Upper lobe of left lung (tissue), 6 donors: ENCODE measurements at regions not wholly inside any gene's neighbourhood (a gene's known extent, or its start where the extent isn't known, plus 50 kb on each side); places are given as distances from the start of the nearest gene placed in this dataset.

Experiments used
- ATAC-seq, 2 donors: fragments of 200-7000 bp; cut with Tn5 transposase; one replicate each; pipeline ENCODE4 v1.9.1; 2022; ENCODE audit warnings: mild to moderate bottlenecking in 2 of 2, moderate library complexity in 2 of 2; ENCODE audit not compliant: low FRiP score in 2 of 2
- DNase-seq, 2 donors: peaks; one replicate each; pipeline ENCODE4 v3.0.0-alpha.2; 2019 to 2020
- H3K27ac ChIP-seq, 4 donors: fragments of 200-600 bp; sonication (generic); one replicate each; pipeline ENCODE4 v1.5.1; 2016 to 2019
- H3K27me3 ChIP-seq, 4 donors: fragments of 200-600 bp; sonication (generic); one replicate each; pipeline ENCODE4 v1.5.1; 2017 to 2019
- H3K36me3 ChIP-seq, 4 donors: fragments of 200-600 bp; sonication (generic); one replicate each; pipeline ENCODE4 v1.5.1; 2016 to 2019
- H3K4me1 ChIP-seq, 4 donors: fragments of 200-600 bp; sonication (generic); one replicate each; pipeline ENCODE4 v1.5.1; 2018 to 2019
- H3K4me3 ChIP-seq, 4 donors: fragments of 200-600 bp; sonication (generic); one replicate each; pipeline ENCODE4 v1.5.1; 2017 to 2019; ENCODE audit warnings: mild to moderate bottlenecking in 2 of 4, moderate library complexity in 1 of 4
- H3K9me3 ChIP-seq, 4 donors: fragments of 200-600 bp; sonication (generic); one replicate each; pipeline ENCODE4 v1.5.1; 2018 to 2019
- EP300 ChIP-seq, 4 donors: sonication (generic); formaldehyde crosslinking; IDR thresholded peaks; one replicate each; pipeline ENCODE4 v1.5.1; 2017; ENCODE audit warnings: antibody characterized with exemption in 4 of 4, control low read depth in 2 of 4
- POLR2A ChIP-seq, 4 donors: fragments of 450-650 bp; IDR thresholded peaks; one replicate each; pipeline ENCODE4 v1.5.1; 2016 to 2017; ENCODE audit warnings: antibody characterized with exemption in 4 of 4, mild to moderate bottlenecking in 2 of 4
- POLR2AphosphoS5 ChIP-seq, 2 donors: sonication (generic); formaldehyde crosslinking; IDR thresholded peaks; one replicate each; pipeline ENCODE4 v1.5.1; 2017; ENCODE audit warnings: antibody characterized with exemption in 2 of 2
- WGBS, 2 donors: methylation state at CpG; one replicate each; pipeline ENCODE4 v1.1.5; 2017 to 2018; 5-methylcytosine and 5-hydroxymethylcytosine counted together
- TF ChIP-seq, protein P1 (sequence below), 6 experiments: fragments of 450-650 bp in 4 of 6; fragments of 200-600 bp in 2 of 6; sonication (generic) in 2 of 6; IDR thresholded peaks; one replicate each; pipeline ENCODE4 v1.5.1; 2016 to 2019; ENCODE audit warnings: antibody characterized with exemption in 6 of 6
- donor health status: DM: no; HTN: no; CAD: no; lungs with moderate emphysema.
- donor health status: DM: no; HTN: yes; CAD: no; lungs with severe emphysema.

- Histone ChIP-seq H3K27ac (no peak overlapping the region), H3K4me3 (no peak overlapping the region), H3K36me3 (no peaks in the 10 kb centered on the region), H3K27me3 (no peaks in the 10 kb centered on the region), H3K9me3 (no peaks in the 10 kb centered on the region), H3K4me1 (no peaks in the 10 kb centered on the region)
- 50 to 57% methylated on average over 8 of the region's 8 CpGs for WGBS, 2 donors
- peak in 1 of 2 donors; percentile 16 for DNase-seq
- TF ChIP-seq POLR2AphosphoS5 (IDR thresholded peaks at IDR 0.05) (no peak), POLR2A (IDR thresholded peaks at IDR 0.05) (no peak), EP300 (IDR thresholded peaks at IDR 0.05) (no peak)
- TF ChIP-seq, protein P1, sequence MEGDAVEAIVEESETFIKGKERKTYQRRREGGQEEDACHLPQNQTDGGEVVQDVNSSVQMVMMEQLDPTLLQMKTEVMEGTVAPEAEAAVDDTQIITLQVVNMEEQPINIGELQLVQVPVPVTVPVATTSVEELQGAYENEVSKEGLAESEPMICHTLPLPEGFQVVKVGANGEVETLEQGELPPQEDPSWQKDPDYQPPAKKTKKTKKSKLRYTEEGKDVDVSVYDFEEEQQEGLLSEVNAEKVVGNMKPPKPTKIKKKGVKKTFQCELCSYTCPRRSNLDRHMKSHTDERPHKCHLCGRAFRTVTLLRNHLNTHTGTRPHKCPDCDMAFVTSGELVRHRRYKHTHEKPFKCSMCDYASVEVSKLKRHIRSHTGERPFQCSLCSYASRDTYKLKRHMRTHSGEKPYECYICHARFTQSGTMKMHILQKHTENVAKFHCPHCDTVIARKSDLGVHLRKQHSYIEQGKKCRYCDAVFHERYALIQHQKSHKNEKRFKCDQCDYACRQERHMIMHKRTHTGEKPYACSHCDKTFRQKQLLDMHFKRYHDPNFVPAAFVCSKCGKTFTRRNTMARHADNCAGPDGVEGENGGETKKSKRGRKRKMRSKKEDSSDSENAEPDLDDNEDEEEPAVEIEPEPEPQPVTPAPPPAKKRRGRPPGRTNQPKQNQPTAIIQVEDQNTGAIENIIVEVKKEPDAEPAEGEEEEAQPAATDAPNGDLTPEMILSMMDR (IDR thresholded peaks at IDR 0.05): no peak
- no peak for ATAC-seq
Measured at GRCh38 chr18:45464619-45465018, 150.7 kb upstream of the SLC14A2 start.

GRCh38 chr18:45467293-45467692, 148.0 kb upstream of the SLC14A2 start:
- TF ChIP-seq EP300 (IDR thresholded peaks at IDR 0.05) (no peak), POLR2AphosphoS5 (IDR thresholded peaks at IDR 0.05) (no peak), POLR2A (IDR thresholded peaks at IDR 0.05) (no peak)
- TF ChIP-seq, protein P1 (IDR thresholded peaks at IDR 0.05): no peak
- no peaks in the 10 kb centered on the region for H3K36me3 ChIP-seq
- no peak overlapping the region for H3K4me3 ChIP-seq
- H3K27me3 ChIP-seq: no peaks in the 10 kb centered on the region
- no peaks in the 10 kb centered on the region for H3K4me1 ChIP-seq
- no peak for DNase-seq
- 44 to 63% methylated on average over 2 of the region's 2 CpGs for WGBS, 2 donors
- no peak for ATAC-seq
- H3K27ac ChIP-seq: no peak overlapping the region
- H3K9me3 ChIP-seq: no peaks in the 10 kb centered on the region

- Histone ChIP-seq H3K4me3 (no peak overlapping the region), H3K27me3 (no peaks in the 10 kb centered on the region), H3K9me3 (no peaks in the 10 kb centered on the region), H3K4me1 (no peaks in the 10 kb centered on the region), H3K36me3 (no peaks in the 10 kb centered on the region), H3K27ac (no peak overlapping the region)
- TF ChIP-seq, protein P1 (IDR thresholded peaks at IDR 0.05): no peak
- no peak for TF ChIP-seq POLR2AphosphoS5 (IDR thresholded peaks at IDR 0.05)
- no peak for TF ChIP-seq EP300 (IDR thresholded peaks at IDR 0.05)
- no peak for TF ChIP-seq POLR2A (IDR thresholded peaks at IDR 0.05)
- ATAC-seq: no peak
- 75 to 77% methylated on average over 2 of the region's 2 CpGs for WGBS, 2 donors
- no peak for DNase-seq
Measured at GRCh38 chr18:45467945-45468344, 147.3 kb upstream of the SLC14A2 start.

- DNase-seq: no peak
- no peaks in the 10 kb centered on the region for H3K9me3 ChIP-seq
- H3K4me3 ChIP-seq: no peak overlapping the region
- H3K4me1 ChIP-seq: no peaks in the 10 kb centered on the region
- WGBS, 2 donors: 87 to 96% methylated on average over 3 of the region's 3 CpGs
- no peak for ATAC-seq
- H3K36me3 ChIP-seq: no peaks in the 10 kb centered on the region
- no peak overlapping the region for H3K27ac ChIP-seq
- no peaks in the 10 kb centered on the region for H3K27me3 ChIP-seq
- TF ChIP-seq POLR2AphosphoS5 (IDR thresholded peaks at IDR 0.05): no peak
- TF ChIP-seq, protein P1 (IDR thresholded peaks at IDR 0.05): no peak
- TF ChIP-seq EP300 (IDR thresholded peaks at IDR 0.05): no peak
- TF ChIP-seq POLR2A (IDR thresholded peaks at IDR 0.05): no peak
Measured at GRCh38 chr18:45478889-45479288, 136.4 kb upstream of the SLC14A2 start.

DNA sequence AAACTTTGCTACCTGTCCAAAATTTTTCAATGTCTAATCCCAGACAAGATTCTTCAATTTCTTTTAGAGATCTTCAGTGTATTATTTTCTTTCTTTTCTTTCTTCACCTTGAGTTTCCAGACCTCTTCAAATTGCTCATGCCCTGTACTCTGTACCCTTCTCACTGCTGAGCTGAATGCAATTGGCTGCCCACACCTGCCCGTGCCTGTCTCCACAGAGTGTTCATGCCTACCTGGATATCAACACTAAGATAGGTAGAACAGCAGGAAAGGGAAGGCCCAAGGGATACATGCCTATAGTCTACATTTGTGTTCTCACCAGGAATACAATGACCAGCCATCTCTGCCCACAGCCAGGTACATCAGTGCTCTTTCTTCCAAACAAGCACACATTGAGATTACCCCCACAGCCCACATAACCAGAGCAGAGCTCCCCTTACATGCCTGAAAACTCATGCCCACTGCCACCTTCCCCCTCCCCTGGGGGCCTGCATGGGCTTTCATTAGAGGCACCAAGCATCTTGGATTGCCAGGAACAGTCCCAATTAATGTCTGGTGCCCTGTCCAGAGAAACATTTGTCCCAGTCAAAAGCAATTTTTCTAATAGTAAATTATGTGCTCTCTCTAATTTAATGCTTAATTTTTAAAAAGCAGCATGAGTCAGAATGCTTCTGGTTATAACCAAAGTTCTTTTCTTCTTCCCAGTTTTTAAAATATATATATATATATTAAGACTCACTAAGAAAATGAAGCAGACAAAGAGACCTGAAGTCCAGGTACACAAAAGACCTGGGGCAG, 134.9 kb upstream of the SLC14A2 start:
- Histone ChIP-seq H3K4me3 (no peak overlapping the region), H3K36me3 (no peaks in the 10 kb centered on the region), H3K27ac (no peak overlapping the region), H3K27me3 (no peaks in the 10 kb centered on the region), H3K9me3 (no peaks in the 10 kb centered on the region), H3K4me1 (no peaks in the 10 kb centered on the region)
- no peak for DNase-seq
- TF ChIP-seq POLR2AphosphoS5 (IDR thresholded peaks at IDR 0.05) (no peak), POLR2A (IDR thresholded peaks at IDR 0.05) (no peak)
- TF ChIP-seq, protein P1 (IDR thresholded peaks at IDR 0.05): no peak
- 87 to 91% methylated on average over 1 of the region's 1 CpG for WGBS, 2 donors
- no peak for ATAC-seq
